ENCODE measurements at regions not wholly inside any gene's neighbourhood (a gene's known extent, or its start where the extent isn't known, plus 50 kb on each side); places are given as distances from the start of the nearest gene placed in this dataset.

GRCh38 chr12:65720136-65721130, 103.8 kb upstream of the HMGA2 start:
- Histone ChIP-seq H3K9me3 (peaks cover 0 to 3% (median 0%) of the 10 kb centered on the region in 4 donors), H3K27me3 (peaks cover 0 to 10% (median 0%) of the 10 kb centered on the region in 3 donors), H3K4me1 (no peaks in the 10 kb centered on the region), H3K36me3 (no peaks in the 10 kb centered on the region), H3K4me3 (no peak overlapping the region), H3K27ac (no peak overlapping the region)
- TF ChIP-seq EP300 (IDR thresholded peaks at IDR 0.05) (no peak), POLR2AphosphoS5 (IDR thresholded peaks at IDR 0.05) (no peak), CTCF (IDR thresholded peaks at IDR 0.05) (no peak), POLR2A (IDR thresholded peaks at IDR 0.05) (no peak)
- DNase-seq = no peak
- WGBS, 2 donors = 84 to 86% methylated on average over 15 of the region's 15 CpGs
- intact Hi-C loops (cut with DNase I) = no loop called here

GRCh38 chr12:65721541-65722190, 102.6 kb upstream of the HMGA2 start:
- Histone ChIP-seq H3K27ac (no peak overlapping the region), H3K36me3 (no peaks in the 10 kb centered on the region), H3K27me3 (peaks cover 0 to 13% (median 0%) of the 10 kb centered on the region in 3 donors), H3K9me3 (peaks cover 0 to 3% (median 0%) of the 10 kb centered on the region in 4 donors), H3K4me1 (no peaks in the 10 kb centered on the region), H3K4me3 (no peak overlapping the region)
- no peak for TF ChIP-seq CTCF (IDR thresholded peaks at IDR 0.05)
- no peak for TF ChIP-seq POLR2AphosphoS5 (IDR thresholded peaks at IDR 0.05)
- no peak for TF ChIP-seq POLR2A (IDR thresholded peaks at IDR 0.05)
- no peak for TF ChIP-seq EP300 (IDR thresholded peaks at IDR 0.05)
- no peak for DNase-seq
- 79 to 92% methylated on average over 3 of the region's 3 CpGs for WGBS, 2 donors
- intact Hi-C loops (cut with DNase I) = no loop called here

GRCh38 chr12:65725376-65725775, 98.9 kb upstream of the HMGA2 start:
- Histone ChIP-seq H3K4me1 (peaks cover 0 to 9% (median 7%) of the 10 kb centered on the region in 4 donors), H3K4me3 (no peak overlapping the region), H3K36me3 (no peaks in the 10 kb centered on the region), H3K27me3 (peaks cover 6 to 44% (median 11%) of the 10 kb centered on the region in 3 donors), H3K9me3 (no peaks in the 10 kb centered on the region), H3K27ac (no peak overlapping the region)
- WGBS, 2 donors = 92 to 93% methylated on average over 2 of the region's 2 CpGs
- DNase-seq = no peak
- no peak for TF ChIP-seq POLR2AphosphoS5 (IDR thresholded peaks at IDR 0.05)
- no peak for TF ChIP-seq EP300 (IDR thresholded peaks at IDR 0.05)
- no peak for TF ChIP-seq CTCF (IDR thresholded peaks at IDR 0.05)
- TF ChIP-seq POLR2A (IDR thresholded peaks at IDR 0.05) = no peak
- intact Hi-C loops (cut with DNase I) = no loop called here

- 10 to 15% methylated on average over 6 of the region's 6 CpGs for WGBS, 2 donors
- no peak for DNase-seq
- no peak overlapping the region for H3K27ac ChIP-seq
- TF ChIP-seq POLR2AphosphoS5 (IDR thresholded peaks at IDR 0.05) = no peak
- no peak for TF ChIP-seq CTCF (IDR thresholded peaks at IDR 0.05)
- TF ChIP-seq POLR2A (IDR thresholded peaks at IDR 0.05) = no peak
- no peak for TF ChIP-seq EP300 (IDR thresholded peaks at IDR 0.05)
- peaks cover 6 to 62% (median 19%) of the 10 kb centered on the region in 3 donors for H3K27me3 ChIP-seq
- H3K4me3 ChIP-seq = no peak overlapping the region
- peaks cover 0 to 9% (median 7%) of the 10 kb centered on the region in 4 donors for H3K4me1 ChIP-seq
- intact Hi-C loops (cut with DNase I) = no loop called here
- H3K36me3 ChIP-seq = no peaks in the 10 kb centered on the region
- H3K9me3 ChIP-seq = no peaks in the 10 kb centered on the region
Measured at GRCh38 chr12:65728455-65728847, 95.8 kb upstream of the HMGA2 start.

All from sigmoid colon (tissue), 6 donors.